ENCODE measurements at regions not wholly inside any gene's neighbourhood (a gene's known extent, or its start where the extent isn't known, plus 50 kb on each side); places are given as distances from the start of the nearest gene placed in this dataset.

- intact Hi-C loops (cut with micrococcal nuclease; ENCODE audit: unreplicated experiment), result no loop called here
- RAD21 ChIA-PET (ENCODE audit: unreplicated experiment), result interaction anchor here (0.6 to 0.8 kb wide), 3 partner anchors 9 to 89 kb away, joined by 3 read pairs; no protein-coding TSS in a partner anchor
- no peak overlapping the region for H3K4me2 ChIP-seq (ENCODE audit: control insufficient read depth, insufficient read depth)
- CTCF ChIA-PET, result interaction anchor here (1.2 kb wide), 1 partner anchor 347 kb away, joined by 3 read pairs; no protein-coding TSS in a partner anchor
- no peaks in the 10 kb centered on the region for H3K36me3 ChIP-seq (ENCODE audit: control insufficient read depth in 2 of 2, insufficient read depth in 2 of 2, low read length in 1 of 2)
- POLR2A ChIA-PET, result no interaction called here
- no peak overlapping the region for H3K4me3 ChIP-seq
- 0% methylated on average over 1 of the region's 1 CpG for WGBS (ENCODE audit: insufficient coverage, insufficient replicate concordance, low lambda C conversion rate, missing lambda C conversion rate)
- ATAC-seq (no peak), DNase-seq (ENCODE audit: low read depth, low spot score) (no peak), FAIRE-seq (no peak)
- no TSS peak for BruUV-seq (replicated peaks)
- in situ Hi-C loops (cut with MboI), result no loop called here
- H3K9me3 ChIP-seq (replicated peaks; ENCODE audit: control insufficient read depth, insufficient read depth, low read length), result no peaks in the 10 kb centered on the region; the same call in 2 of the 3 replicates
- H3K27me3 ChIP-seq (replicated peaks in 1 of 2; ENCODE audit: control insufficient read depth in 2 of 2, insufficient read depth in 2 of 2, low read length in 1 of 2), result no peaks in the 10 kb centered on the region
- no peak overlapping the region for H3K27ac ChIP-seq (ENCODE audit: control insufficient read depth, insufficient read depth)
- no peak for TF ChIP-seq MXI1 (IDR thresholded peaks at IDR 0.05; ENCODE audit: low read depth, low read length)
- no peak for TF ChIP-seq USF1 (IDR thresholded peaks at IDR 0.05; ENCODE audit: borderline replicate concordance, extremely low read length, insufficient read depth, low read depth, low read length)
- no peak for TF ChIP-seq JUND (IDR thresholded peaks at IDR 0.05; ENCODE audit: low read depth, low read length)
- no peak for TF ChIP-seq TAF1 (IDR thresholded peaks at IDR 0.05; ENCODE audit: borderline replicate concordance, low read depth, low read length)
- no peaks in the 10 kb centered on the region for H3K79me2 ChIP-seq (ENCODE audit: control insufficient read depth, insufficient read depth, low read length)
- H2AFZ ChIP-seq (ENCODE audit: control insufficient read depth, low read depth, low read length), result no peak overlapping the region
- H3K9ac ChIP-seq (ENCODE audit: control insufficient read depth, insufficient read depth, low read length), result no peak overlapping the region
- SMC1A ChIA-PET (ENCODE audit: uncharacterized antibody, unreplicated experiment), result interaction anchor here (0.6 to 1.5 kb wide), 3 partner anchors 11 to 78 kb away, joined by 3 to 4 read pairs (median 3); no protein-coding TSS in a partner anchor
- no peaks in the 10 kb centered on the region for H4K20me1 ChIP-seq (ENCODE audit: control insufficient read depth, insufficient read depth)
- no peaks in the 10 kb centered on the region for H3K4me1 ChIP-seq (ENCODE audit: control insufficient read depth, insufficient read depth, low read length)
Observed at GRCh38 chr7:46011501-46011900, 90.4 kb upstream of the IGFBP3 start.

GRCh38 chr7:46011059-46011458 is 90.0 kb upstream of the IGFBP3 start:
- FAIRE-seq (no peak), DNase-seq (ENCODE audit: low read depth, low spot score) (no peak), ATAC-seq (no peak)
- no peaks in the 10 kb centered on the region for H3K36me3 ChIP-seq (ENCODE audit: control insufficient read depth in 2 of 2, insufficient read depth in 2 of 2, low read length in 1 of 2)
- no peak overlapping the region for H3K27ac ChIP-seq (ENCODE audit: control insufficient read depth, insufficient read depth)
- H3K4me1 ChIP-seq (ENCODE audit: control insufficient read depth, insufficient read depth, low read length), result no peaks in the 10 kb centered on the region
- H2AFZ ChIP-seq (ENCODE audit: control insufficient read depth, low read depth, low read length), result no peak overlapping the region
- intact Hi-C loops (cut with micrococcal nuclease; ENCODE audit: unreplicated experiment) (no loop called here), in situ Hi-C loops (cut with MboI) (no loop called here)
- no peak overlapping the region for H3K9ac ChIP-seq (ENCODE audit: control insufficient read depth, insufficient read depth, low read length)
- POLR2A ChIA-PET, result no interaction called here
- no peaks in the 10 kb centered on the region for H3K79me2 ChIP-seq (ENCODE audit: control insufficient read depth, insufficient read depth, low read length)
- RAD21 ChIA-PET (ENCODE audit: unreplicated experiment), result interaction anchor here (0.8 kb wide), 1 partner anchor 10 kb away, joined by 3 read pairs; no protein-coding TSS in a partner anchor
- no peaks in the 10 kb centered on the region; the same call in 2 of the 3 replicates for H3K9me3 ChIP-seq (replicated peaks; ENCODE audit: control insufficient read depth, insufficient read depth, low read length)
- 12% methylated on average over 2 of the region's 2 CpGs for WGBS (ENCODE audit: insufficient coverage, insufficient replicate concordance, low lambda C conversion rate, missing lambda C conversion rate)
- SMC1A ChIA-PET (ENCODE audit: uncharacterized antibody, unreplicated experiment), result interaction anchor here (1.5 kb wide), 1 partner anchor 10 kb away, joined by 4 read pairs; no protein-coding TSS in a partner anchor
- TF ChIP-seq ETV6 (conservative IDR thresholded peaks at IDR 0.05 in 1 of 2, IDR thresholded peaks at IDR 0.05 in 1 of 2; ENCODE audit: borderline replicate concordance in 1 of 2, low read depth in 1 of 2) (no peak), POLR2AphosphoS5 (IDR thresholded peaks at IDR 0.05; ENCODE audit: low read length) (no peak), ATF2 (IDR thresholded peaks at IDR 0.05; ENCODE audit: low read length) (no peak), ZNF687 (IDR thresholded peaks at IDR 0.05) (no peak)
- H3K4me3 ChIP-seq, result no peak overlapping the region
- BruUV-seq (replicated peaks), result no TSS peak
- no peaks in the 10 kb centered on the region for H4K20me1 ChIP-seq (ENCODE audit: control insufficient read depth, insufficient read depth)
- H3K4me2 ChIP-seq (ENCODE audit: control insufficient read depth, insufficient read depth), result no peak overlapping the region
- CTCF ChIA-PET, result interaction anchor here (1.2 kb wide), 1 partner anchor 347 kb away, joined by 3 read pairs; no protein-coding TSS in a partner anchor
- H3K27me3 ChIP-seq (replicated peaks in 1 of 2; ENCODE audit: control insufficient read depth in 2 of 2, insufficient read depth in 2 of 2, low read length in 1 of 2), result no peaks in the 10 kb centered on the region
